Natural killer cell treated with Interleukin-12 subunit alpha and Interleukin-12 subunit beta and Interleukin-15 and Interleukin-18, amount 100 ng/mL, for 72 hours (primary cell): ENCODE measurements at regions not wholly inside any gene's neighbourhood (a gene's known extent, or its start where the extent isn't known, plus 50 kb on each side); places are given as distances from the start of the nearest gene placed in this dataset.
A peak's percentile ranks its signal among the peaks of the same experiment; 100 is the strongest.
"Not testable (repeated sequence)": the region's sequence is repeated elsewhere in the genome, so short reads cannot be mapped to it uniquely, and the experiment has no call there.

Source experiments
- ATAC-seq, 2 donors: fragments of 150-1000 bp; cut with Tn5 transposase in 1 of 2; sonication (Bioruptor Pico), chemical (Tn5 transposase) in 1 of 2; 2 replicates each; pipeline ENCODE4 v1.10.0; 2021
- DNase-seq: peaks from one replicate; pipeline ENCODE4 v3.0.0; 2022; ENCODE audit warnings: low spot score
- H3K27ac Mint-ChIP-seq, 2 donors: 1 replicate in 1 of 2; 2 replicates in 1 of 2; pipeline ENCODE4 v1.8.0; 2022; ENCODE audit warnings: mixed read lengths in 2 of 2, mild to moderate bottlenecking in 1 of 2, moderate library complexity in 1 of 2
- H3K27me3 Mint-ChIP-seq, 2 donors: 1 replicate in 1 of 2; 2 replicates in 1 of 2; pipeline ENCODE4 v1.8.0; 2022; ENCODE audit warnings: mixed read lengths in 2 of 2
- H3K36me3 Mint-ChIP-seq: one replicate; pipeline ENCODE4 v1.8.0; 2022; ENCODE audit warnings: mixed read lengths
- H3K4me1 Mint-ChIP-seq, 2 donors: 1 replicate in 1 of 2; 2 replicates in 1 of 2; pipeline ENCODE4 v1.8.0; 2022; ENCODE audit warnings: low read depth in 2 of 2, mixed read lengths in 2 of 2, mild to moderate bottlenecking in 1 of 2
- H3K4me3 Mint-ChIP-seq: one replicate; pipeline ENCODE4 v1.8.0; 2022; ENCODE audit warnings: mixed read lengths
- H3K9me3 Mint-ChIP-seq: 2 replicates; pipeline ENCODE4 v1.8.0; 2022; ENCODE audit warnings: mixed read lengths

DNA sequence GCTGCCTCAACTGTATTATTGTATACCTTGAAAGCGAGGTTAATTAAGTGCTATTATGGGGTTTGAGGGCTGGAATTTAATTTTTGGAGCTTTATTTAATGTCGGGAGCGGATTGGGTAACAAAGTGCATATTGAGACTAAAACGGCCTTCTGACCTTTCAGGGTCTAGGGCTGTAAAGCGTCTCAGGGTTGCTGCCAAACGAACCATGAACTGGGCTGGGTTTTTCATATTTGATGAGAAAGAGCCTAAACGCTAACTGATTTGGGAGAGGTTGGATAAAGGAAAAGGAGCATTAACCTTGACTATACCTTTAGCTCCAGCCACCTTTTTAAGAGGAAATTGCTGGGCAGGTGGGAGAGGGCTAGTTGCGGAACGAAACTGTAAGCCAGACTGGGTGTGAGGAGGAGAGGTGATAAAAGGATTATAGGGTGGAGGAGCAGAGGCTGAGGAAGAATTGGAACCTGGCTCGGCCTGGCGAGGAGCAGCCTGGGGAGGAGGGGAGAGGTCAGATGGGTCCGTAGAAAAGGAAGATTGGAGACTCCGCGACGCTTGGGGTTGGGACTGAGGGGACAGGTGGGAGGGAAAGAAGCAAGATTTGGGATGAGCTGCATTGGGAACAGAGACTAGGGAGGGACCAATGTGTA, 209.0 kb upstream of the ELL2 start:
- not testable (repeated sequence) for H3K4me1 Mint-ChIP-seq, H3K36me3 Mint-ChIP-seq, H3K4me3 Mint-ChIP-seq, H3K27me3 Mint-ChIP-seq, DNase-seq, H3K9me3 Mint-ChIP-seq, H3K27ac Mint-ChIP-seq, ATAC-seq

DNA sequence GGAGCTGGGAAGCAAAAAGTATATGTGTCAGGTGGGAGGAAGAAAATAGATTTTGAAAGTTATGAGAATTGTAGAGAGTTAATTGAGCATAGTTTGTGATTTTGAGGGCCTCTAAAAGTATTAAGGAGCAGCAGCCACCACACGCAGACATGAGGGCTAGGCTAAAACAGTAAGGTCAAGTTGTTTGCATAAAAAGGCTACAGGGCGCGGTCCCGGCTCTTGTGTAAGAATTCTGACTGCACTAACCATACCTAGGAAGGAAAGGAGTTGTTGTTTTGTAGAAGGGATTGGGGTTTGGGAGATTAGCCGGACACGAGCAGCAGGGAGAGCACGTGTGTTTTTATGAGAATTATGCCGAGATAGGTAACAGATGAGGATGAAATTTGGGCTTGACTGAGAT, 207.2 kb upstream of the ELL2 start:
- not testable (repeated sequence) for H3K4me3 Mint-ChIP-seq, ATAC-seq, H3K9me3 Mint-ChIP-seq, H3K4me1 Mint-ChIP-seq, H3K27ac Mint-ChIP-seq, DNase-seq, H3K36me3 Mint-ChIP-seq
- peaks cover 9 to 12% of the 10 kb centered on the region in 2 donors for H3K27me3 Mint-ChIP-seq

DNA sequence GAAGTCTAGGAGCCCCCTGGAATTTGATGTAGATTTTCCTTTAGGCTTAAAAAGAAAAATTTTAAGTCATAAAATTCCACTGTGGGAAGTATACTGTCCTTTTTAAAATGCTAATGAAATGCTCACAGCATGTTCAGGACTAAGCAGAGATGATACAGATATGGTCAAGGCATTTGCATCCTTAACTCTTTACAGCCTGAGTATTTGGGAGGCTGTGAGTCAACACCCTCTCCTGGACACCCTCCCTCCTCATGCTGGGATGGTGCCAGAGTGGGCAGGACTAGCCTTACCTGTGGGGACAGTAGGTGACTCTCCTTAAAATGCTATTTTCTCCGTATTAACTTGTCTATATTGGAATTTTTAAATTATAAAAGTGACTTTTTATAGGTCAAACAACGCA, 197.4 kb upstream of the ELL2 start:
- H3K27ac Mint-ChIP-seq, result no peak overlapping the region
- ATAC-seq (no peak), DNase-seq (no peak)
- no peaks in the 10 kb centered on the region for H3K9me3 Mint-ChIP-seq
- H3K36me3 Mint-ChIP-seq, result no peaks in the 10 kb centered on the region
- peaks cover 0 to 9% of the 10 kb centered on the region in 2 donors for H3K4me1 Mint-ChIP-seq
- H3K4me3 Mint-ChIP-seq, result no peak overlapping the region
- peaks cover 14 to 20% of the 10 kb centered on the region in 2 donors for H3K27me3 Mint-ChIP-seq

DNA sequence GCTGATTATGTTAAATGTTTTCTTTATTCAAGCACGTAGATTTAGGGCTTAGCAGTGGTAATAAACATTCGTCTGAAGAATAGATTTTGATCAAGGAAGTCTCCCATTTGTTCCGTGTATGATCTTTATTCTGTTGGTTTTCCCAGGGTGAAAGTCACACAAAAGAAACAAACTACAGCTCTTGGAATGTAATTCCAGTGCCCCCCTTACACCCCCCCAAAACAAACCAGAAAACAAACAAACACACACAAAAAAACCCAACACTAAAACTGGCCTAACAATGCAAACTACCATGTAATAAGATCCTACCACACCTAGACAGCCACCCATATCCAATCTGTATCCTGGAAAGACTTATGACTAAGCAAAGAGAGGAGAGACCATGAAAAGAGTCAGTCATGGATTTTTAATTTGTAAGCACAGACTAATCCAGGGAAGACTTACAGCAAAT, 196.2 kb upstream of the ELL2 start:
- no peak for ATAC-seq
- DNase-seq, result no peak
- Mint-ChIP-seq H3K27ac (no peak overlapping the region), H3K9me3 (no peaks in the 10 kb centered on the region), H3K27me3 (peaks cover 14 to 18% of the 10 kb centered on the region in 2 donors), H3K36me3 (no peaks in the 10 kb centered on the region), H3K4me1 (peaks cover 0 to 9% of the 10 kb centered on the region in 2 donors), H3K4me3 (no peak overlapping the region)

DNA sequence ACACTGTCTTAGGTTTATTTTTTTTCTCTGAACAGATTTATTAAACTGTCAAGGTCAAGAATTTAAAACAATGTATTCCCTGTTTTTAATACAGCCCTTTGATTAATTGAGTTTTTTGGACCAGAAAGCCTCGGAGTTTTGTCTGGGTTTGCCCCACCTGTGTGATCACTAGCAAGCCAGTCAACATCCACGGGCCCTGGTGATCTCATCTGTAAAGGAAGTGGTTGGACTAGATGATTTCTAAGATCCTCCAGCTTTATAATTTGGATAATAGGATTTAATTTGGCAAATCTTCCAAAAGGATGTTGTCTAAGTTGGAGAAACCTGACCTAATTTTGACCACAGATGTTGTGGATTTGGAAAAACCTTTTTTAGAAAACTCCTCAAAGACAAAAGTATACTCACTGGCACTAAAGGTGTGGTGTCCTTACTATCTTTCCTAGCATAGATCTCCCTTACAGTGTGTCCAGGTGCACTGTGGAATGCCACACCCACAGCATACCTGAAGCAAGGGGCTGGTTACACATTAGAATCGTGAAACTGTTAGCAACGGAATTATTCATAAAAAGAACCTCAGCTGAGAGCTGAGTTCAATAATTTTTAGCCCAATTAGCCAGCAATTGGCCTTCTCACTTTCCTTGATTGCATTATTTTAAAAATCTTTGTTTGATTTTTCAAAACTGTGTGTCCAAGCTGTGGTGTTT, 195.6 kb upstream of the ELL2 start:
- H3K27ac Mint-ChIP-seq, result no peak overlapping the region
- no peaks in the 10 kb centered on the region for H3K9me3 Mint-ChIP-seq
- H3K4me1 Mint-ChIP-seq, result peaks cover 0 to 5% of the 10 kb centered on the region in 2 donors
- ATAC-seq, result no peak
- peaks cover 11 to 13% of the 10 kb centered on the region in 2 donors for H3K27me3 Mint-ChIP-seq
- H3K36me3 Mint-ChIP-seq, result no peaks in the 10 kb centered on the region
- DNase-seq, result no peak
- no peak overlapping the region for H3K4me3 Mint-ChIP-seq

DNA sequence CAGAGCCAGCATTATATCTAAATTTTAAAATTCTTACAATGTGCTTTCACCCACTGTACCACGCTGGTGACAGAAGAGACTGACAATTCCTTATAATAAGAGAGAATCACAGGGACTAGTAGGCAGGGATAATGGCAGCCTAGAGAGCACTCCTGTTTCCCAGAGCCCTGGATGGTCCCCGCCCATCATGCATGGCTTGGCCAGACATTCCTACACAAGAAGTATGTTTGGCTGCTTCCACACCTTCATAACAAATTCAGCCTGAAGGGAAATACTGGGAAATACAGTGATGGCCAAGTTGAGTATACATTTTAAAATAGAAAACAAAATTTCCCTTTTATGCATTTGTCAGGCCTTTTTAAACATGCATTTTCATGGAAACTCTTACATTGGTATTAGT, 193.5 kb upstream of the ELL2 start:
- peaks cover 0 to 5% of the 10 kb centered on the region in 2 donors for H3K4me1 Mint-ChIP-seq
- no peak for ATAC-seq
- no peak overlapping the region for H3K27ac Mint-ChIP-seq

DNA sequence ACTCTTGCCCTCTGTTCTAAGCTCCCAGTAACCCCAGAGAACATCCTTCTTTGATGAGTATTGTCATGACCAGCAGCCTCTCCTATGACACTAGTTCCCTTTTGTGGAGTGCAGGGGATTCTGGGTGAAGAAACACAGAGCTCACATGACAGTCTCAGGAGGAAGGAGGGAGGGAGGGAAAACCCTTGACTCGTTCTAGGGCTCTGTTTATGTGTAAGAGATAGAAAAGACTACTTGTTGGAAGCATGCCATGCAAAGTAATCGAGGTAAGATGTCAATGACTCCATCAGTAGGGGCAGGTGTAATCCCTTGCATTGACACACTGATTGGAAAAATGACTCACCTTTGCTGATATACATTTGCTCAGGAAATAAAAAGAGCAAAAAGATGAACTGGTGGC, 190.2 kb upstream of the ELL2 start:
- Mint-ChIP-seq H3K36me3 (no peaks in the 10 kb centered on the region), H3K27ac (no peak overlapping the region), H3K4me3 (no peak overlapping the region), H3K27me3 (peaks cover 6 to 11% of the 10 kb centered on the region in 2 donors), H3K9me3 (no peaks in the 10 kb centered on the region), H3K4me1 (no peaks in the 10 kb centered on the region)
- DNase-seq (no peak), ATAC-seq (peak in 1 of 2 donors; percentile 37)

More for the DNA sequence above, 193.5 kb upstream of the ELL2 start:
- DNase-seq, result no peak
- Mint-ChIP-seq H3K9me3 (no peaks in the 10 kb centered on the region), H3K27me3 (peaks cover 12 to 14% of the 10 kb centered on the region in 2 donors), H3K4me3 (no peak overlapping the region), H3K36me3 (no peaks in the 10 kb centered on the region)

DNA sequence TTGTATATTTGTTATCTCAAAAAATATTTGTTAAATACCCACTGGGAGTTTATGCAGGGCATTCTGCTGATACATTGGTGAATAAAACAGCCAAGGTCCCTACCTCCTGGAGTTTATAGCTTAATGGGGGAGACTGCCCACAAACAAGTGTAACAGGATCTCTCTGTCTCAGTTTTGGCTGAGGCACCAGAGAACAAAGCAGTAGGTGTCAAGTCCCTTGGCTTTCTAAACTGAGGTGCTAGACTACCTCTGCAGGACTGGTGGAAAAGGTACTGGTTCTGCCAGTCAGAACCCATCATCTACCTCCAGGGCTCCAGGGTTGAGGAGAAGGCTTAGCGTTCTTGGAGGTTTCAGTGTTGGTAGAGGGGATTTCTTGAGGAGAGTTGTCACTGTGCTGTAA, 188.4 kb upstream of the ELL2 start:
- Mint-ChIP-seq H3K4me1 (peaks cover 0 to 3% of the 10 kb centered on the region in 2 donors), H3K27me3 (peaks cover 6 to 11% of the 10 kb centered on the region in 2 donors), H3K9me3 (no peaks in the 10 kb centered on the region), H3K4me3 (no peak overlapping the region), H3K36me3 (no peaks in the 10 kb centered on the region), H3K27ac (peak overlapping the region in 1 of 2 donors; percentile 3)
- DNase-seq (no peak), ATAC-seq (no peak)

DNA sequence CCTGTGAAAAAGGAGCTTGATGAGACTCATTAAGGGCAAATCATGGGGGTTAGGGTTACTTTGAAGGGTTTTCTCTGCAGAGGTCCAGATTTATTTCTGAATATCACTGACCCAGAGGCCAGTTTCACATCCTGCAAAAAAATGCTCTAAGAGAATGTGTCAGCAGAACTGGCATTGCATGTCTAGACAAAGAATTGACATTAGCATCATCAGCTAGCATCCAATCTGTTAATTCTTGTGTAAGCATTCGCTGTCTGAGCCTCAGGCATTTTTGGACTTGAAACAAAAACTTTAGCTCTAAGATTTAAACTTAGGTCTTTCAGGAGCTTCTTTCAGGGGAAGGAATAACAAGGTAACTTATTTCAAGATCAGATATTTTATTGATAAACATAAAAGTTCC, 187.9 kb upstream of the ELL2 start:
- Mint-ChIP-seq H3K27me3 (peaks cover 6 to 11% of the 10 kb centered on the region in 2 donors), H3K27ac (no peak overlapping the region), H3K4me1 (peaks cover 0 to 3% of the 10 kb centered on the region in 2 donors), H3K9me3 (no peaks in the 10 kb centered on the region), H3K4me3 (no peak overlapping the region), H3K36me3 (no peaks in the 10 kb centered on the region)
- DNase-seq (no peak), ATAC-seq (no peak)

DNA sequence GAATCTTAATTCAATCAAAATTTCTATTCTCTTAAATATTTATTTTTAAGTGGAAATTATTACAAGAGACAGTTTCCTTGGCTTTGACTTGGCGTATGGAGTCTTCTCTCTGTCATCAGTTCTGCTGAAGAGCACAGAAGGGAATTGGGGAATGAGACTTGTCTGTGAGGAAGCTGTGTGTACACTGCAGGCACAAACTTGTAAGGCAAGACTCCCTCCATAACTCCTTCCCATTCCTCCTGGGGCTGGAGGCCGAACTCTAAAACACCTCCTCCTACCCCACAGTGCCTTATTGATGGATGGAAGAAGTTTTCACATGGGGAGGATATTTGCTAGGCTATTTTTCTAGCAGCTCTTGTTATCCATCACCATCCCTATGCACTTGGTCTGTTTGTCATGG, 187.4 kb upstream of the ELL2 start:
- Mint-ChIP-seq H3K27ac (no peak overlapping the region), H3K4me3 (no peak overlapping the region), H3K9me3 (no peaks in the 10 kb centered on the region), H3K36me3 (no peaks in the 10 kb centered on the region), H3K4me1 (peaks cover 0 to 3% of the 10 kb centered on the region in 2 donors), H3K27me3 (peaks cover 6 to 13% of the 10 kb centered on the region in 2 donors)
- DNase-seq (no peak), ATAC-seq (no peak)

DNA sequence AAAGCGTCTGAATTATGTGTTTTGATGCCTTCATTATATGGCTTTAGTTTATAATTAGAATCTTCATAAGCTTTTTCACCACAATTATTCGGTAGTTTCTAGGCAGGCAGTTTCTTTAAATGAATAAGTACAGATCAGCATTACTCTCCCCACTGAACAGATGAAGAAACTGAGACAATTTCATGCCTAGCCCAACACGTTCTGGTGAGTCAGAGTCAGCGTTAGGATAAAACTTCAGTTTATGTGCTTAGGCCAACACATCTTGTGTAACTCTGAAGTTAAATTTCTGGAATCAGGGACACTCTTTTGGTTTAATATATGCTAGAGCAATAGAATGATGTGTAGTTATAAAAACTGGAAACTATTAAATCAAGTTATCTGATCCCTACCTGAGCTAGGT, 186.7 kb upstream of the ELL2 start:
- Mint-ChIP-seq H3K27ac (no peak overlapping the region), H3K27me3 (peaks cover 6 to 13% of the 10 kb centered on the region in 2 donors), H3K4me1 (peaks cover 0 to 3% of the 10 kb centered on the region in 2 donors), H3K9me3 (no peaks in the 10 kb centered on the region), H3K4me3 (no peak overlapping the region), H3K36me3 (no peaks in the 10 kb centered on the region)
- no peak for ATAC-seq
- DNase-seq, result no peak

DNA sequence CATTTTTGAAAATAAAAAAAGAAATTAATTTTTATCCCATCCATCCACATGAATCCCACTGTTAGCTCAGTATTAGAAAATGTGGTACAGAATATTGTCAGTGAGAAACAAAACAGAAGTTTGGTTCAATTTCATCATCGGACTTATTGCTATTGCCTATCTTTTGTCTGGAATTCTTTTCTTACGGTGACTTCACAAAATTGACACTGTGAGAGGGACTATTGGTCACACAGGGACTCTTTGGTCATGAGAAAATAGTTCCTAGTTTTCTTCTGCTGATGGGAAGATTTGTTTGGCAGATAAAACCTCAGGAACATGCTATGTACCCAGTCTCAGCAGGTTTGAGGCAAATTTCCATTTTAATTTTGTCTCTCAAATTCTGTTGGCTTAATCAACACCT, 186.2 kb upstream of the ELL2 start:
- DNase-seq, result no peak
- H3K9me3 Mint-ChIP-seq, result no peaks in the 10 kb centered on the region
- peaks cover 6 to 13% of the 10 kb centered on the region in 2 donors for H3K27me3 Mint-ChIP-seq
- H3K27ac Mint-ChIP-seq, result no peak overlapping the region
- H3K36me3 Mint-ChIP-seq, result no peaks in the 10 kb centered on the region
- no peak overlapping the region for H3K4me3 Mint-ChIP-seq
- peaks cover 0 to 3% of the 10 kb centered on the region in 2 donors for H3K4me1 Mint-ChIP-seq
- no peak for ATAC-seq

DNA sequence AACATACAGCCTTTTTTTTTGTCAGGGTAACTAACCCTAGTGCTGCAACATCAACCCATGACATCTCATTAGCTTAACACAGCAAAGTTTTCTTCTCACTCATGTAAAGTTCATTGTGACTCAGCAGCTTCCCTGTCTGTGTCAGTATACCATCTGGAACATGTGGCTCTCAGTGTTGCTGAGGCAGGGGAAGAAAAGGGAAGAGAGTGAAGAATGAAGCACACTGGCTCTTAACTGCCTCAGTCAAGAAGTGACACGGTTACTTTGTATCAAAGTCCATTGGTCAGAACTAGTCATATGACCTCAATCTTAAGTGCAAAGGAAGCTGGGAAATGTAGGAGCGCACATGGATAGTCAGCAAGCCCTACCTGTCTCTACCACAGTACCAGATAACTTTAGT, 185.0 kb upstream of the ELL2 start:
- ATAC-seq (peak; percentile 50 to 89), DNase-seq (no peak)
- H3K36me3 Mint-ChIP-seq, result no peaks in the 10 kb centered on the region
- peaks cover 6 to 10% of the 10 kb centered on the region in 2 donors for H3K27me3 Mint-ChIP-seq
- H3K4me1 Mint-ChIP-seq, result peaks cover 0 to 3% of the 10 kb centered on the region in 2 donors
- no peak overlapping the region for H3K4me3 Mint-ChIP-seq
- H3K9me3 Mint-ChIP-seq, result no peaks in the 10 kb centered on the region
- peak overlapping the region in 1 of 2 donors; percentile 35 for H3K27ac Mint-ChIP-seq

DNA sequence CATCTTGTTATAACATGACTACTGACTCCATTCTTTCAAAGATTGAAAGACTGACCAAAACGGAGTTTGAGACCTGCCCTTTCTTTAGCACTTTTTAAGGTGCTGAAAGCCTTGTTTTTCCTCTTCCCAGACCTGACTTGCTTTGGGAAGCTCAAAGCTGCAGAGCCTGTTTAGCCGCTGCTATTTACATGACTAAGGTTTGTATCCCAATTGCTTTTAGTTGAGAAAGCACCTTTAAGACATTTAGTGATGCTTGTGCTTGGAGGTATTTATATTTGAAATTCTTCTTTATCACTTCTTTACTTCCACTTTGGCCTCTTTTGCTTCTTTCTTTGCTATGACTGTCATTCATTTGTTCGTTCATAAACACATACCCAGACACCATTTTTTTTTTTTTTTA, 182.6 kb upstream of the ELL2 start:
- no peaks in the 10 kb centered on the region for H3K36me3 Mint-ChIP-seq
- no peak overlapping the region for H3K4me3 Mint-ChIP-seq
- H3K27me3 Mint-ChIP-seq, result peaks cover 2 to 11% of the 10 kb centered on the region in 2 donors
- peaks cover 0 to 3% of the 10 kb centered on the region in 2 donors for H3K4me1 Mint-ChIP-seq
- H3K9me3 Mint-ChIP-seq, result no peaks in the 10 kb centered on the region
- no peak for ATAC-seq
- DNase-seq, result no peak
- H3K27ac Mint-ChIP-seq, result no peak overlapping the region
